Subcutaneous abdominal adipose tissue (tissue), 5 donors: ENCODE measurements at regions not wholly inside any gene's neighbourhood (a gene's known extent, or its start where the extent isn't known, plus 50 kb on each side); places are given as distances from the start of the nearest gene placed in this dataset.

Source experiments
- H3K27ac ChIP-seq: one replicate; pipeline ENCODE4 v1.7.0; 2013; ENCODE audit warnings: low read depth, mild to moderate bottlenecking, inconsistent platforms, low read length, moderate library complexity
- H3K27me3 ChIP-seq, 5 donors: one replicate each; pipeline ENCODE4 v1.7.0; 2013; ENCODE audit warnings: low read length in 5 of 5, inconsistent platforms in 1 of 5; ENCODE audit not compliant: control insufficient read depth in 5 of 5, insufficient read depth in 4 of 5
- H3K36me3 ChIP-seq, 5 donors: one replicate each; pipeline ENCODE4 v1.7.0; 2013; ENCODE audit warnings: low read length in 5 of 5; ENCODE audit not compliant: control insufficient read depth in 5 of 5, insufficient read depth in 5 of 5
- H3K4me1 ChIP-seq, 5 donors: one replicate each; pipeline ENCODE4 v1.7.0; 2013; ENCODE audit warnings: low read length in 5 of 5, mild to moderate bottlenecking in 3 of 5, moderate library complexity in 1 of 5; ENCODE audit not compliant: control insufficient read depth in 5 of 5, insufficient read depth in 5 of 5
- H3K4me3 ChIP-seq, 5 donors: one replicate each; pipeline ENCODE4 v1.7.0; 2013; ENCODE audit warnings: low read length in 5 of 5, low read depth in 1 of 5
- H3K9ac ChIP-seq, 5 donors: one replicate each; pipeline ENCODE4 v1.7.0; 2013; ENCODE audit warnings: low read length in 5 of 5, mild to moderate bottlenecking in 4 of 5, moderate library complexity in 3 of 5
- H3K9me3 ChIP-seq, 5 donors: one replicate each; pipeline ENCODE4 v1.7.0; 2013; ENCODE audit warnings: low read length in 5 of 5; ENCODE audit not compliant: control insufficient read depth in 5 of 5
- donor health status: healthy.
- donor health status: healthy.
- donor health status: healthy.
- donor health status: healthy.
- donor health status: healthy.

DNA sequence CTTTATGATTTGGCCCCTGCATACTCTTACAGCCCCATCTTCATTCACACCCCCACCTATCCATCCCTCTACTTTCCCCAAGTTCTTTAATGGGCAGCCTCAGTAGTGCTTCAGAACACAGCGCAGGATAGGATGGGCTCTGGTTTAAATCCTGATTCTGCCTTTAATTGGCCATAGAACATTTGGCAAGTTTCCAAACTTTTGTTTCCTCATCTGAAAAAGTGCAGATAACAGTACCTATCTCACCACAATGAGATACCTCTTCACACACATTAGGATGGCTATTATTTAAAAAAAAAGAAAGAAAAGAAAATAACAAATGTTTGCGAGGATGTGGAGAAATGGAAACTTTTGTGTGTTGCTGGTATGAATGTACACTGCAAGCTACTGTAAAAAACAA, 142.5 kb upstream of the VANGL1 start:
- Histone ChIP-seq H3K27ac (no peak overlapping the region), H3K27me3 (no peaks in the 10 kb centered on the region)

DNA sequence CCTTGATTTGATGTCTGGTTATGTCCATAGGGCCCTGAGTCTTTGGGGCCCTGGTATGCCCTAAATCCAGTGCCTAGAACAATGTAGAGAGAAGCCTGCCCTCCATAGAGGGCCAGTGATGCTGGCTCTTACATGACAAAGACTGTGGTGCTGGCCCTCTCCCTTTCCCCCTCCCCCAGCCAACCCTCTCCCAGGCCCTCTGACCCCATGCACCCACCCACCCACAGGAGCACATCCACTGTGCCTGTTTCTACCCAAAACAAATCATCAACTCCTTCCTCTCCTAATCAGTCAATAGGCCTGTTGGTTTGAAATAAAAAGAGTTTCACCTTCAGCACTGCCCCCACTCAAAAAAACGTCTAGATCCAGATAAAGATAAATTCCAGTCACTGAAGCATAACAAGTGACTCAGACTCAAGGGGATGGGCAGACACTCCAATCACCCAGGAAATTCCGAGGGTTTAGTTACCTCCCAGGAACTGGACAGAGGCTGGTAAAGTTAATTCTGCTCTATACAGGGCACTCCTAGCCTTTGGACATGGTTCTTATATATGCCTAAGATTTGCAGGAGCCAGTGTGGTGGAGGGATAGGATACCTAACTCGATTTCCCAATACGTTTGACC, 144.8 kb upstream of the VANGL1 start:
- H3K9me3 ChIP-seq: no peaks in the 10 kb centered on the region
- no peak overlapping the region for H3K9ac ChIP-seq
- H3K27me3 ChIP-seq: no peaks in the 10 kb centered on the region
- no peak overlapping the region for H3K4me3 ChIP-seq
- no peaks in the 10 kb centered on the region for H3K4me1 ChIP-seq
- no peaks in the 10 kb centered on the region for H3K36me3 ChIP-seq
- no peak overlapping the region for H3K27ac ChIP-seq

More for the DNA sequence above, 142.5 kb upstream of the VANGL1 start:
- Histone ChIP-seq H3K9ac (no peak overlapping the region), H3K36me3 (no peaks in the 10 kb centered on the region), H3K4me1 (no peaks in the 10 kb centered on the region), H3K4me3 (no peak overlapping the region), H3K9me3 (no peaks in the 10 kb centered on the region)

DNA sequence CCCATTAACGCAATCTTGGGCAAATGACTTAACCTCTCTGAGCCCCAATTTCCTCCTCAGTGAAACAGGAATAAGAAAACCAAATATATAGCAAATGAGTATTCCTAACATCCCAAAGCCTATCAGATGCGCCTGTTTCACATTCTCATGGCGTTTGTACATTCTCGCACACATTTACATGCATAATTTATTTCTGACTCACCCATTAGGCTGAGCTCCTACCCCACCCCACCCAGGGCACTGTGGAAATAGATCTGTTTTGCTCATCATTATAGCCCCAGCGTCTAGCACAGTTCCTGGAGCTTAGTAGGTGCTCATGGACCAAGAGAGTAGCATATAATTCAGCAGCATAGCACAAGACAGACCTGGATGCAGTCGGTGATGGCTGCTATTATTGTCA, 146.1 kb upstream of the VANGL1 start:
- Histone ChIP-seq H3K4me3 (no peak overlapping the region), H3K27ac (no peak overlapping the region), H3K9me3 (no peaks in the 10 kb centered on the region), H3K27me3 (no peaks in the 10 kb centered on the region), H3K36me3 (no peaks in the 10 kb centered on the region), H3K9ac (no peak overlapping the region), H3K4me1 (no peaks in the 10 kb centered on the region)

DNA sequence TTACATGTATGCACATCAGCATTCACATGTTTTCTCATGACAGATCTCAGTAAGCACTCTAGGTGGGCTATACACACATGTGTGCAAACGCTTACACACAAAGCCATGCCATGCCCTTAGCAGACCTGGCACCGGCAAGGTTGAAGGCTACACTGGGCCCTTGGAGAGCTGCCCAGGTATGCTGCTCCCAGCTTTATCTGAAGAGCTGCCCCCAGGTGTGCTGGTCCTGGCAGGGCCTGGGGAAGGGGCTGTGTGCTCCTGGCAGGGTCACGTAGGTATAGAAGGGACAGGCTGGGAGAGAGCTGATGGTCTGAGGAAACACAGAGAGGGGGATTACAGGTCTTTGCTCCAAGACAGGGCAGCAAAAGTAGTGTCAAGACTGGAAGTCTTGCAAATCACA, 146.7 kb upstream of the VANGL1 start:
- no peak overlapping the region for H3K9ac ChIP-seq
- H3K4me1 ChIP-seq: no peaks in the 10 kb centered on the region
- H3K36me3 ChIP-seq: no peaks in the 10 kb centered on the region
- H3K27ac ChIP-seq: no peak overlapping the region
- H3K27me3 ChIP-seq: no peaks in the 10 kb centered on the region
- no peaks in the 10 kb centered on the region for H3K9me3 ChIP-seq
- no peak overlapping the region for H3K4me3 ChIP-seq

DNA sequence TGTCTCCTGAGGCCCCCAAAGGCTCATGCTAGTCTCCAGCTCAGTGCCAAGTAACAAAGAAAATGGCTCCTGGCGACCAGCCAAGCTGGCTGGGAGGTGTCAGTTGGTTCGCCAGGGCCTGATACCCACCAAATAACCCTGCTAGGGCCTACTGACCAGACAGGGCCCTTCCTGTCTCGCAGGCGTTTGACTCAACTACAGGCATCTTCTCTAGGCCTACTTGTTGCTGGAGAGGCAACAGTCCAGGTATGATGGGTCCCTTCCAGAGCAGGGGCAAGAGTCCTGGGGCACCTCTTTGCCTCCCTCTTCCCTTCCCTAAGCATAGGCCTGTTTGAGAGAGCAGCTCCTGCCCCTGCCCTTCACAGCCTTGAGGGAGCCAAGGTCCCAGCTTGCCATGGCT, 147.9 kb upstream of the VANGL1 start:
- H3K4me3 ChIP-seq: no peak overlapping the region
- no peaks in the 10 kb centered on the region for H3K36me3 ChIP-seq
- H3K9me3 ChIP-seq: no peaks in the 10 kb centered on the region
- no peak overlapping the region for H3K9ac ChIP-seq
- no peaks in the 10 kb centered on the region for H3K4me1 ChIP-seq
- no peak overlapping the region for H3K27ac ChIP-seq
- H3K27me3 ChIP-seq: no peaks in the 10 kb centered on the region

DNA sequence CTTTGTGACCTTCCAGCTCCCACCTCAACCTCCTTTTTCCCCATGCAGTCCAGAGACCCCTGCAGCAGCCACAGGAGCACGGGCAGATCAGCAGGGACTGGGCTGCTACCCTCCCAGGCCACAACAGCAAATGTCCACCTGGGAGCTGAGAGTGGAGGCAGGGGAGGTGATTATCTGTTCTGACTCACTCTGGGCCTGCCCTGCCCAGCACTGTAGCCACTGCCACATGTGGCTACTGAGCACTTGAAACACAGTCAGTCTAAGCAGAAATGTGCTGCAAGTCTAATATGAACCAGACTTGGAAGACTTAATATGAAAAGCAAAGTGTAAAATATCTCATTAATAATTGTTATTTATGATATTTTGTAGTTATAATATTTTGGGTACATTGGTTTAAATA, 148.9 kb upstream of the VANGL1 start:
- no peaks in the 10 kb centered on the region for H3K4me1 ChIP-seq
- no peak overlapping the region for H3K27ac ChIP-seq
- no peaks in the 10 kb centered on the region for H3K27me3 ChIP-seq

DNA sequence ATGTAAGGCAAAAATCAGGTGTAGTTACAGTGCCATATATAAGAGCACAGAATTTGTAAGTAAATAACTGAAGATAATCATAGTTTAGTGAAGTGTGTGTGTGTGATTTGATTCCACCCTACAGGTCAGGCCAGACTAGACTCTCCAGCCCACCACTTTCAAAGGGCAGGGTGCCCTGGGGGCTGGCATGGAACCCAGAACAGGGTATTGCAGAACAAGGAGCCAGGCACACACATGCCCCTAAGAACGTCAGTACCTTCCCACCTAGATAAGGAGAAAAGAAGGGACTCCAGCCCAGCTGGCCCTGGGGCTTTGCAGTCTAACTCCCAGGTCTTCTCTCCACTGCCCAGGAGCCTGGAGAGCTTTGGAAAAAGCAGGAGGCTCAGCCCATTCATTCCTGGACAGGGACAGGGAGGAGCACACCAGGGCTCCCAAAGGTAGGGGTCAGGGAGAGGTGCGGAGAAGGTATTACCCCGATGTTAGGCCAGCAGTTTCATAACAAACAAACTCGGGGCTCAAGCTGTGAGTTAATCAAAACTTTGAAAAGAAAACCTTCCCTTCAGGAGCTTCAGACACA, 149.7 kb upstream of the VANGL1 start:
- no peaks in the 10 kb centered on the region for H3K36me3 ChIP-seq
- H3K4me1 ChIP-seq: no peaks in the 10 kb centered on the region
- no peak overlapping the region for H3K9ac ChIP-seq
- no peaks in the 10 kb centered on the region for H3K9me3 ChIP-seq
- H3K27ac ChIP-seq: no peak overlapping the region
- H3K27me3 ChIP-seq: no peaks in the 10 kb centered on the region
- H3K4me3 ChIP-seq: no peak overlapping the region

More for the DNA sequence above, 148.9 kb upstream of the VANGL1 start:
- no peak overlapping the region for H3K4me3 ChIP-seq
- H3K36me3 ChIP-seq: no peaks in the 10 kb centered on the region
- H3K9ac ChIP-seq: no peak overlapping the region
- no peaks in the 10 kb centered on the region for H3K9me3 ChIP-seq

DNA sequence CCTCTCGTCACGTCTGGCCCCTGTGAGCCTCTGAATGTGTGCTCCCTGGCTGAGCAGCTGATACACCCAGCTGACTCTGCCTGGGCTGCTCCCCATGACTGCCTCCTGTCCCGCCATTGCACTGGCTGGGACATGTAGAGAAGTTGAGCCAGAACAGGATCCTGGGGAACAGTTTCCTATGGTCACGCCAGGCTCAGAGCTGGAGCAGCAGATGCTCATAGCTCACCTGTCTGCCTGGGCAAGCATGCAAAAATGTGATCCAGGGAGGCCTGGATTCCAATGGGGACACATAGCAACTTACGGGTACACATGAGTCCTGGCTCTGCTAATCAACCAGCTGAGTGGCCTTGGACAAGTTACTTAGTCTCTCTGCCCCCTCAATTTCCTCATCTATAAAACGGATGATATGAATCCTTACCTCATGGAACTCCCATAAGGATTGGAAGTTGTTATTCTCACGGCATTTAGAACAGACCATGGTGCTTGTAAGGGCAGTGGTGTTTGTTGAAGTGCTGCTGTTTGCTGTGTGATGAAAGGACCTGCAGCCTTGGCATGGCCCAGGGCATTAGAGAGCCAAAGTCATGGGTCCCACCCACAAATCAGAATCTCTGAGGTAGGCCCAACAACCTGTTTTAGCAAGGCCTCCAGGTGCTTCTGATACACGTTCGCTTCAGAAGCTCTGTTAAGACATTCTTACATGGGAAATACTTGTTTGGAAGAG, 150.3 kb upstream of the VANGL1 start:
- H3K4me3 ChIP-seq: no peak overlapping the region
- no peaks in the 10 kb centered on the region for H3K4me1 ChIP-seq
- H3K27ac ChIP-seq: no peak overlapping the region
- no peaks in the 10 kb centered on the region for H3K36me3 ChIP-seq
- H3K27me3 ChIP-seq: no peaks in the 10 kb centered on the region
- no peaks in the 10 kb centered on the region for H3K9me3 ChIP-seq
- no peak overlapping the region for H3K9ac ChIP-seq

DNA sequence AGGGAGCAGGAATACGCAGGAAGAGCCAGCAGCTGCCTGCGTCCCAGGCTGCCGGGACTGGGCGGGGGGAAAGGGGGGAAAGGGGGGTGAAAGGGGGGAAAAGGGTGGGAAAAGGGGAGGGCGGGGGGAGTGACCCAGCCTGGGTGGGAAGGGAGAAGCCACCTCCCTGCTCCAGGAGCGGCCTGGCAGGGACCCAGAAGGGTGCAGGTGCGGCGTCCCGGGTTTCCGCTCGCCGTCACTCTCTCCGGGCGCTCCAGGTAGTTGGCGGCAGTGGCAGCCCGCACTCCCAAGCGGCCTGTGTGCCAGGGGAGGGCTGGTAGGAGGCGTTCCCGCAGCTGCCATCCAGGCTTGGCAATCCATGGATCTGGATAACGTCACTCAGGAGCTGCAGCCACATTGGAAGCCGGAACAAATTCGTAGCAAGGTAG, 141.0 kb upstream of the NGF start:
- H3K9me3 ChIP-seq: peaks cover 0 to 2% (median 0%) of the 10 kb centered on the region in 5 donors
- peaks cover 4 to 10% (median 5%) of the 10 kb centered on the region in 5 donors for H3K27me3 ChIP-seq
- no peak overlapping the region for H3K4me3 ChIP-seq

DNA sequence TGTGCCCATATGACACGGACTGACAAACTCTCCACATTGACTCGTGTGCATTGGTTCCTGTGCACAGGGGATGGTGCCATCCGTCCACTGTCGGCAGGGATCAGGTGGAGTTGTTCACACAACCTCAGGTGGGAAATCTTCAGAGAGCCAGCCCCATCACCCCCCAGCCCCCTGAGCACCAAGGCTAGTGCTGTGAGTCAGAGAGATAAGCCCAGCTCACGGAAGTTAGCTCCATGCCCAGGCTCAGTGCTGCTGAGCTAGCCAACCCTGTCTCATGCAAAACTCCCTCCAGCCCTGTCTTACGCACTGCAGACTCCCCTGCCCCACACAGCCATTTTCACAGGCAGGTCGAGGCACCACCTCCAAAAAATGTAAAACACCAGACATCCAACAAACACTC, 139.0 kb upstream of the NGF start:
- no peak overlapping the region for H3K27ac ChIP-seq
- H3K4me1 ChIP-seq: no peaks in the 10 kb centered on the region
- H3K9ac ChIP-seq: no peak overlapping the region
- H3K36me3 ChIP-seq: no peaks in the 10 kb centered on the region
- no peaks in the 10 kb centered on the region for H3K9me3 ChIP-seq
- peaks cover 5 to 10% (median 6%) of the 10 kb centered on the region in 5 donors for H3K27me3 ChIP-seq
- no peak overlapping the region for H3K4me3 ChIP-seq

More for the DNA sequence above, 141.0 kb upstream of the NGF start:
- H3K4me1 ChIP-seq: no peaks in the 10 kb centered on the region
- H3K27ac ChIP-seq: no peak overlapping the region
- no peaks in the 10 kb centered on the region for H3K36me3 ChIP-seq
- no peak overlapping the region for H3K9ac ChIP-seq
